H9 (cell line): ENCODE measurements at regions not wholly inside any gene's neighbourhood (a gene's known extent, or its start where the extent isn't known, plus 50 kb on each side); places are given as distances from the start of the nearest gene placed in this dataset.

Source experiments
- DNase-seq: peaks from one replicate; pipeline ENCODE4 v3.0.0-alpha.2; 2017
- H2AFZ ChIP-seq: one replicate; pipeline ENCODE4 v1.6.1; 2013; ENCODE audit warnings: mild to moderate bottlenecking, low read length, control low read depth, moderate library complexity
- H2AK5ac ChIP-seq: 2 replicates; pipeline ENCODE4 v1.6.1; 2013; ENCODE audit warnings: low read length, control low read depth, mixed read lengths; ENCODE audit not compliant: insufficient read length
- H2BK120ac ChIP-seq: one replicate; pipeline ENCODE4 v1.6.1; 2013; ENCODE audit warnings: low read depth, mild to moderate bottlenecking, low read length, control low read depth, inconsistent platforms; ENCODE audit not compliant: poor library complexity, severe bottlenecking
- H2BK12ac ChIP-seq: 2 replicates; pipeline ENCODE4 v1.6.1; 2013; ENCODE audit warnings: low read length, control low read depth, mixed read lengths, low read depth; ENCODE audit not compliant: insufficient read length
- H2BK15ac ChIP-seq: 2 replicates; pipeline ENCODE4 v1.6.1; 2013; ENCODE audit warnings: low read depth, low read length, control low read depth
- H2BK20ac ChIP-seq: one replicate; pipeline ENCODE4 v1.6.1; 2013; ENCODE audit warnings: low read depth, mild to moderate bottlenecking, low read length, control low read depth, inconsistent platforms; ENCODE audit not compliant: poor library complexity, severe bottlenecking
- H2BK5ac ChIP-seq: 2 replicates; pipeline ENCODE4 v1.6.1; 2013; ENCODE audit warnings: low read length, control low read depth, mixed read lengths; ENCODE audit not compliant: insufficient read length
- H3K14ac ChIP-seq: 2 replicates; pipeline ENCODE4 v1.6.1; 2013; ENCODE audit warnings: low read length, control low read depth; ENCODE audit not compliant: insufficient read depth
- H3K18ac ChIP-seq: 2 replicates; pipeline ENCODE4 v1.6.1; 2013; ENCODE audit warnings: low read depth, mild to moderate bottlenecking, mixed read lengths, low read length, control low read depth; ENCODE audit not compliant: insufficient read length
- H3K23ac ChIP-seq: 2 replicates; pipeline ENCODE4 v1.6.1; 2013; ENCODE audit warnings: low read length, control low read depth, mixed read lengths, low read depth; ENCODE audit not compliant: insufficient read length
- H3K23me2 ChIP-seq: 2 replicates; pipeline ENCODE4 v1.6.1; 2013; ENCODE audit warnings: low read depth, mild to moderate bottlenecking, mixed read lengths, low read length, control low read depth; ENCODE audit not compliant: insufficient read length, poor library complexity, severe bottlenecking
- H3K27ac ChIP-seq: 2 replicates; pipeline ENCODE4 v1.5.1; 2013; ENCODE audit warnings: low read length, control low read depth, mixed read lengths, low read depth; ENCODE audit not compliant: insufficient read length
- H3K27me3 ChIP-seq: 2 replicates; pipeline ENCODE4 v1.6.1; 2013; ENCODE audit warnings: low read length, control low read depth, inconsistent platforms; ENCODE audit not compliant: insufficient read depth
- H3K4ac ChIP-seq: 2 replicates; pipeline ENCODE4 v1.6.1; 2013; ENCODE audit warnings: low read depth, mild to moderate bottlenecking, control low read depth, inconsistent platforms, low read length, moderate library complexity
- H3K4me1 ChIP-seq: 2 replicates; pipeline ENCODE4 v1.6.1; 2013; ENCODE audit warnings: low read length, control low read depth, inconsistent platforms; ENCODE audit not compliant: insufficient read depth
- H3K4me2 ChIP-seq: 2 replicates; pipeline ENCODE4 v1.6.1; 2013; ENCODE audit warnings: low read length, control low read depth, mixed read lengths; ENCODE audit not compliant: insufficient read length, insufficient read depth
- H3K56ac ChIP-seq: 2 replicates; pipeline ENCODE4 v1.6.1; 2013; ENCODE audit warnings: low read depth, mild to moderate bottlenecking, mixed read lengths, low read length, control low read depth; ENCODE audit not compliant: insufficient read length
- H3K79me1 ChIP-seq: 2 replicates; pipeline ENCODE4 v1.6.1; 2013; ENCODE audit warnings: low read depth, mild to moderate bottlenecking, moderate library complexity, low read length, control low read depth, inconsistent platforms; ENCODE audit not compliant: insufficient read depth, poor library complexity, severe bottlenecking
- H3K79me2 ChIP-seq: 2 replicates; pipeline ENCODE4 v1.6.1; 2013; ENCODE audit warnings: low read length, control low read depth, inconsistent platforms; ENCODE audit not compliant: insufficient read depth
- H3K9ac ChIP-seq: 2 replicates; pipeline ENCODE4 v1.6.1; 2013; ENCODE audit warnings: low read length, control low read depth, mixed read lengths; ENCODE audit not compliant: insufficient read length; ENCODE audit errors: extremely low read depth
- H3K9me3 ChIP-seq: one replicate; pipeline ENCODE4 v1.6.1; 2013; ENCODE audit warnings: low read depth, low read length, inconsistent platforms; ENCODE audit not compliant: control insufficient read depth
- H3T11ph ChIP-seq: one replicate; pipeline ENCODE4 v1.6.1; 2013; ENCODE audit warnings: mild to moderate bottlenecking, low read length, control low read depth, inconsistent platforms
- H4K20me1 ChIP-seq: one replicate; pipeline ENCODE4 v1.6.1; 2013; ENCODE audit not compliant: control insufficient read depth, insufficient read length, insufficient read depth
- H4K5ac ChIP-seq: 2 replicates; pipeline ENCODE4 v1.6.1; 2013; ENCODE audit warnings: low read depth, mild to moderate bottlenecking, mixed read lengths, low read length, control low read depth; ENCODE audit not compliant: insufficient read length
- H4K8ac ChIP-seq: replicated peaks from 2 replicates; pipeline ENCODE4 v1.6.1; 2013; ENCODE audit warnings: low read length, control low read depth, mixed read lengths, low read depth; ENCODE audit not compliant: insufficient read length
- H4K91ac ChIP-seq: 2 replicates; pipeline ENCODE4 v1.6.1; 2013; ENCODE audit warnings: low read depth, mild to moderate bottlenecking, moderate library complexity, mixed read lengths, low read length, control low read depth; ENCODE audit not compliant: insufficient read length
- H3K27ac Mint-ChIP-seq, 3 experiments: 2 replicates in 2 of 3; 3 replicates in 1 of 3; pipeline ENCODE4 v1.8.0; 2020 to 2021; ENCODE audit warnings: mixed read lengths in 3 of 3, mild to moderate bottlenecking in 1 of 3, moderate library complexity in 1 of 3
- H3K27me3 Mint-ChIP-seq: 2 replicates; pipeline ENCODE4 v1.8.0; 2021; ENCODE audit warnings: low read depth, mild to moderate bottlenecking, moderate library complexity, mixed read lengths
- H3K36me3 Mint-ChIP-seq, 3 experiments: 2 replicates in 2 of 3; 3 replicates in 1 of 3; pipeline ENCODE4 v1.8.0; 2020 to 2021; ENCODE audit warnings: low read depth in 3 of 3, mixed read lengths in 3 of 3; ENCODE audit not compliant: insufficient read depth in 1 of 3
- H3K4me1 Mint-ChIP-seq, 2 experiments: 2 replicates each; pipeline ENCODE4 v1.8.0; 2020; ENCODE audit warnings: mixed read lengths in 2 of 2
- H3K4me3 Mint-ChIP-seq, 2 experiments: 2 replicates in 1 of 2; 3 replicates in 1 of 2; pipeline ENCODE4 v1.8.0; 2020 to 2021; ENCODE audit warnings: mild to moderate bottlenecking in 2 of 2, mixed read lengths in 2 of 2, moderate library complexity in 1 of 2
- H3K9me3 Mint-ChIP-seq, 2 experiments: 2 replicates in 1 of 2; 3 replicates in 1 of 2; pipeline ENCODE4 v1.8.0; 2020; ENCODE audit warnings: mild to moderate bottlenecking in 2 of 2, mixed read lengths in 2 of 2, moderate library complexity in 1 of 2
- WGBS: extraction: QIAGEN DNeasy Blood & Tissue Kit; methylation state at CpG from one replicate; pipeline ENCODE4 v1.1.7; 2013; ENCODE audit warnings: missing lambda C conversion rate, low lambda C conversion rate, mixed read lengths; ENCODE audit not compliant: insufficient read length; ENCODE audit errors: extremely low coverage; 5-methylcytosine and 5-hydroxymethylcytosine counted together
- TF ChIP-seq, protein P1 (sequence below): fragments of 200-600 bp; sonication (generic); conservative IDR thresholded peaks from 3 replicates; pipeline ENCODE4 v1.8.0; 2021; ENCODE audit warnings: antibody characterized with exemption, mild to moderate bottlenecking

- Histone ChIP-seq H3K23me2 (no peaks in the 10 kb centered on the region), H3K9me3 (no peaks in the 10 kb centered on the region), H2BK20ac (no peak overlapping the region), H2BK12ac (no peak overlapping the region), H3K27ac (no peak overlapping the region), H3K79me2 (no peaks in the 10 kb centered on the region), H2BK120ac (no peak overlapping the region), H3K4me2 (no peak overlapping the region), H3K56ac (no peak overlapping the region), H4K5ac (no peak overlapping the region), H4K20me1 (no peaks in the 10 kb centered on the region), H3K14ac (no peak overlapping the region), H2AK5ac (no peak overlapping the region), H4K91ac (no peak overlapping the region), H3K79me1 (no peaks in the 10 kb centered on the region), H3K18ac (no peak overlapping the region), H2AFZ (no peak overlapping the region), H3K23ac (no peak overlapping the region), H3K4me1 (no peaks in the 10 kb centered on the region; the same call in 1 of the 2 replicates), H2BK15ac (no peak overlapping the region), H3K4ac (no peak overlapping the region), H3K27me3 (no peaks in the 10 kb centered on the region), H3T11ph (no peak overlapping the region), H3K9ac (no peak overlapping the region), H2BK5ac (no peak overlapping the region), H4K8ac (no peak overlapping the region)
- Mint-ChIP-seq H3K36me3 (no peaks in the 10 kb centered on the region), H3K9me3 (no peaks in the 10 kb centered on the region), H3K4me3 (no peak overlapping the region), H3K4me1 (no peaks in the 10 kb centered on the region), H3K27me3 (no peaks in the 10 kb centered on the region), H3K27ac (no peak overlapping the region)
- no CpG with 5 or more reads among the region's 3 CpGs for WGBS
- no peak for DNase-seq
- TF ChIP-seq, protein P1, sequence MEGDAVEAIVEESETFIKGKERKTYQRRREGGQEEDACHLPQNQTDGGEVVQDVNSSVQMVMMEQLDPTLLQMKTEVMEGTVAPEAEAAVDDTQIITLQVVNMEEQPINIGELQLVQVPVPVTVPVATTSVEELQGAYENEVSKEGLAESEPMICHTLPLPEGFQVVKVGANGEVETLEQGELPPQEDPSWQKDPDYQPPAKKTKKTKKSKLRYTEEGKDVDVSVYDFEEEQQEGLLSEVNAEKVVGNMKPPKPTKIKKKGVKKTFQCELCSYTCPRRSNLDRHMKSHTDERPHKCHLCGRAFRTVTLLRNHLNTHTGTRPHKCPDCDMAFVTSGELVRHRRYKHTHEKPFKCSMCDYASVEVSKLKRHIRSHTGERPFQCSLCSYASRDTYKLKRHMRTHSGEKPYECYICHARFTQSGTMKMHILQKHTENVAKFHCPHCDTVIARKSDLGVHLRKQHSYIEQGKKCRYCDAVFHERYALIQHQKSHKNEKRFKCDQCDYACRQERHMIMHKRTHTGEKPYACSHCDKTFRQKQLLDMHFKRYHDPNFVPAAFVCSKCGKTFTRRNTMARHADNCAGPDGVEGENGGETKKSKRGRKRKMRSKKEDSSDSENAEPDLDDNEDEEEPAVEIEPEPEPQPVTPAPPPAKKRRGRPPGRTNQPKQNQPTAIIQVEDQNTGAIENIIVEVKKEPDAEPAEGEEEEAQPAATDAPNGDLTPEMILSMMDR: no peak
These were observed 92.3 kb downstream of the C1D start for GRCh38 chr2:67970542-67970941.
